CD14-positive monocyte (primary cell): ENCODE measurements at regions not wholly inside any gene's neighbourhood (a gene's known extent, or its start where the extent isn't known, plus 50 kb on each side); places are given as distances from the start of the nearest gene placed in this dataset.

Experiments
- DNase-seq, 3 donors: peaks; one replicate each; pipeline ENCODE4 v3.0.0-alpha.2; 2011 to 2022
- H2AFZ ChIP-seq: 2 replicates; pipeline ENCODE4 v1.6.0; 2012; ENCODE audit warnings: mild to moderate bottlenecking, low read depth, low read length, inconsistent platforms; ENCODE audit not compliant: insufficient read depth, poor library complexity, severe bottlenecking
- H3K27ac ChIP-seq, 2 donors: 1 replicate in 1 of 2; 2 replicates in 1 of 2; pipeline ENCODE4 v1.5.1; 2012 to 2013; ENCODE audit warnings: low read length in 2 of 2, control low read depth in 1 of 2, inconsistent platforms in 1 of 2, low read depth in 1 of 2, mild to moderate bottlenecking in 1 of 2
- H3K27me3 ChIP-seq, 2 donors: one replicate each; pipeline versions ENCODE4 v1.6.0 to v1.6.1; 2011 to 2013; ENCODE audit warnings: low read length in 2 of 2; ENCODE audit not compliant: control insufficient read depth in 2 of 2, insufficient read depth in 2 of 2
- H3K36me3 ChIP-seq, 2 donors: replicated peaks in 1 of 2; 1 replicate in 1 of 2; 2 replicates in 1 of 2; pipeline versions ENCODE4 v1.5.1 to v1.6.1; 2012 to 2013; ENCODE audit warnings: low read length in 2 of 2, control low read depth in 1 of 2, inconsistent platforms in 1 of 2, mild to moderate bottlenecking in 1 of 2; ENCODE audit not compliant: insufficient read depth in 2 of 2, control insufficient read depth in 1 of 2
- H3K4me1 ChIP-seq, 2 donors: 1 replicate in 1 of 2; 2 replicates in 1 of 2; pipeline versions ENCODE4 v1.5.1 to v1.6.1; 2012 to 2013; ENCODE audit warnings: low read length in 2 of 2, control low read depth in 1 of 2, inconsistent platforms in 1 of 2, mild to moderate bottlenecking in 1 of 2, moderate library complexity in 1 of 2; ENCODE audit not compliant: insufficient read depth in 2 of 2, control insufficient read depth in 1 of 2
- H3K4me2 ChIP-seq: replicated peaks from 2 replicates; pipeline ENCODE3; 2012; ENCODE audit warnings: low read length, moderate library complexity, mild to moderate bottlenecking; ENCODE audit not compliant: poor library complexity, severe bottlenecking; ENCODE audit errors: extremely low read depth
- H3K4me3 ChIP-seq, 3 experiments: fragments of 200-600 bp in 1 of 3; sonication (generic) in 1 of 3; replicated peaks in 1 of 3; 1 replicate in 2 of 3; 2 replicates in 1 of 3; pipeline ENCODE4 v1.5.1; 2011 to 2013; ENCODE audit warnings: low read length in 3 of 3, mild to moderate bottlenecking in 3 of 3, control low read depth in 2 of 3, low read depth in 2 of 3, inconsistent platforms in 1 of 3, moderate library complexity in 1 of 3
- H3K79me2 ChIP-seq: 2 replicates; pipeline ENCODE4 v1.6.0; 2012; ENCODE audit warnings: mild to moderate bottlenecking, control low read depth, inconsistent platforms, low read length, moderate library complexity; ENCODE audit not compliant: insufficient read depth
- H3K9ac ChIP-seq: 2 replicates; pipeline ENCODE4 v1.6.0; 2017; ENCODE audit warnings: low read length, mild to moderate bottlenecking; ENCODE audit not compliant: insufficient read depth, poor library complexity, severe bottlenecking
- H3K9me3 ChIP-seq, 2 donors: replicated peaks in 1 of 2; 1 replicate in 1 of 2; 2 replicates in 1 of 2; pipeline versions ENCODE4 v1.5.1 to v1.6.1; 2012 to 2013; ENCODE audit warnings: low read length in 2 of 2, control low read depth in 1 of 2; ENCODE audit not compliant: control insufficient read depth in 1 of 2, insufficient read depth in 1 of 2
- H4K20me1 ChIP-seq: 2 replicates; pipeline ENCODE4 v1.6.0; 2012; ENCODE audit warnings: mild to moderate bottlenecking, low read length, control low read depth, moderate library complexity; ENCODE audit not compliant: insufficient read depth
- H3K27ac Mint-ChIP-seq, 7 donors: one replicate each; pipeline ENCODE4 v1.8.0; 2020; ENCODE audit warnings: mild to moderate bottlenecking in 7 of 7, mixed read lengths in 7 of 7, moderate library complexity in 6 of 7, inconsistent platforms in 2 of 7
- H3K27me3 Mint-ChIP-seq, 3 donors: one replicate each; pipeline ENCODE4 v1.8.0; 2021 to 2022; ENCODE audit warnings: low read depth in 3 of 3, mild to moderate bottlenecking in 3 of 3, mixed read lengths in 3 of 3, moderate library complexity in 3 of 3, inconsistent platforms in 1 of 3
- H3K36me3 Mint-ChIP-seq, 2 donors: one replicate each; pipeline ENCODE4 v1.8.0; 2020; ENCODE audit warnings: mixed read lengths in 2 of 2, inconsistent platforms in 1 of 2, mild to moderate bottlenecking in 1 of 2
- H3K4me1 Mint-ChIP-seq: one replicate; pipeline ENCODE4 v1.8.0; 2020; ENCODE audit warnings: mild to moderate bottlenecking, mixed read lengths
- H3K4me3 Mint-ChIP-seq, 2 donors: one replicate each; pipeline ENCODE4 v1.8.0; 2020; ENCODE audit warnings: mild to moderate bottlenecking in 2 of 2, mixed read lengths in 2 of 2, moderate library complexity in 1 of 2
- H3K9me3 Mint-ChIP-seq, 7 donors: one replicate each; pipeline ENCODE4 v1.8.0; 2020 to 2022; ENCODE audit warnings: mixed read lengths in 7 of 7, mild to moderate bottlenecking in 6 of 7, moderate library complexity in 6 of 7, inconsistent platforms in 2 of 7
- WGBS: methylation state at CpG from one replicate; pipeline ENCODE4 v1.1.5; 2013; ENCODE audit warnings: missing lambda C conversion rate; ENCODE audit not compliant: insufficient coverage; 5-methylcytosine and 5-hydroxymethylcytosine counted together
- intact Hi-C, 2 donors: fragments of 100-400 bp; cut with micrococcal nuclease; formaldehyde crosslinking; loops; one replicate each; pipeline versions ENCODE4 v1.15.0 to v1.15.1; 2023
- TF ChIP-seq, protein P1 (sequence below): fragments of 200-600 bp; IDR thresholded peaks from one replicate; pipeline ENCODE4 v1.8.0; 2022; ENCODE audit warnings: antibody characterized with exemption, mild to moderate bottlenecking

DNA sequence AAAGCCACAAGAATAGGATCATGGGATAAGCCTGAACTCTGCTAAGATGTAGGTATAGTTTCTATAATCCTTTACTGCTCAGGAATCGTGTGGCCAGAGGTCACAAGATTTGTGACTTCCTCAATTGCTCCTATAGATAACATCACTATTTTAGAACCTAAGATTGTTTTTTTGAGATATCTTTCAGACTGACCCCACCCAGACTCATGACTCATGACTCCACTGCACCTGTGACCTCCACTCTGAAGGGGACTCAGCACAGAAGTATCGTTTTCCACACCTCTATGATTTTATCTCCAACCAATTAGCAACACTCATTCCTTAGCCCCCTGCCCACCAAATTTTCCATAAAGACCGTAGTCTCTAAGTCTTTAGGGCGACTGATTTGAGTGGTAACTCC lies 124.5 kb upstream of the KCNK1 start:
- Histone ChIP-seq H3K79me2 (no peaks in the 10 kb centered on the region), H4K20me1 (no peaks in the 10 kb centered on the region), H3K4me2 (no peak overlapping the region), H3K27ac (no peak overlapping the region), H3K4me1 (no peaks in the 10 kb centered on the region), H3K4me3 (no peak overlapping the region), H3K9ac (no peak overlapping the region), H3K36me3 (no peaks in the 10 kb centered on the region), H3K27me3 (no peaks in the 10 kb centered on the region), H2AFZ (no peak overlapping the region), H3K9me3 (peaks cover 0 to 2% of the 10 kb centered on the region in 2 donors)
- Mint-ChIP-seq H3K4me3 (no peak overlapping the region), H3K4me1 (no peaks in the 10 kb centered on the region), H3K36me3 (no peaks in the 10 kb centered on the region), H3K27me3 (peaks cover 0 to 8% (median 2%) of the 10 kb centered on the region in 3 donors), H3K9me3 (peaks cover 1 to 9% (median 3%) of the 10 kb centered on the region in 7 donors), H3K27ac (no peak overlapping the region)
- intact Hi-C loops, result no loop called here
- TF ChIP-seq, protein P1, sequence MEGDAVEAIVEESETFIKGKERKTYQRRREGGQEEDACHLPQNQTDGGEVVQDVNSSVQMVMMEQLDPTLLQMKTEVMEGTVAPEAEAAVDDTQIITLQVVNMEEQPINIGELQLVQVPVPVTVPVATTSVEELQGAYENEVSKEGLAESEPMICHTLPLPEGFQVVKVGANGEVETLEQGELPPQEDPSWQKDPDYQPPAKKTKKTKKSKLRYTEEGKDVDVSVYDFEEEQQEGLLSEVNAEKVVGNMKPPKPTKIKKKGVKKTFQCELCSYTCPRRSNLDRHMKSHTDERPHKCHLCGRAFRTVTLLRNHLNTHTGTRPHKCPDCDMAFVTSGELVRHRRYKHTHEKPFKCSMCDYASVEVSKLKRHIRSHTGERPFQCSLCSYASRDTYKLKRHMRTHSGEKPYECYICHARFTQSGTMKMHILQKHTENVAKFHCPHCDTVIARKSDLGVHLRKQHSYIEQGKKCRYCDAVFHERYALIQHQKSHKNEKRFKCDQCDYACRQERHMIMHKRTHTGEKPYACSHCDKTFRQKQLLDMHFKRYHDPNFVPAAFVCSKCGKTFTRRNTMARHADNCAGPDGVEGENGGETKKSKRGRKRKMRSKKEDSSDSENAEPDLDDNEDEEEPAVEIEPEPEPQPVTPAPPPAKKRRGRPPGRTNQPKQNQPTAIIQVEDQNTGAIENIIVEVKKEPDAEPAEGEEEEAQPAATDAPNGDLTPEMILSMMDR, result no peak
- DNase-seq, result no peak
- WGBS, result 100% methylated on average over 1 of the region's 4 CpGs

DNA sequence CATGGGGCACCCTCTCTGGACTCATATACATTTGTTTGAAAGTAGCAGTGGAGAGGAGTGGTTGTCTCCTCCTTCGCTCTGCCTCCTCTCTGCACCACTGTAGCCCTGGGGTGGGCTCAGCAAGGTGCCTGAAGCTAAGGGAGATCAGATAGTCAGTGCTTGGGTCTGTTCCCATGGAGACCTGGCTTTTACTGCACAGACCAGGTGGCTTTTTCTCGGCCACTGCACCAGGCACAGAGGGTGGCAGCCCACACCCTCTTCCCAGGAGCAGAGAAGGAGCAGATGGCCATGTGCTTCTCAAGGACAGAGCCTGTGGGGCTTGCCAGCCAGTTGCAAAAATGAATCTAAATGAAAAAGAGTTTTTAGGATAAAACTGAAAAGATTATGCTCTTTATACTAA lies 123.4 kb upstream of the KCNK1 start:
- no peak overlapping the region for H3K27ac Mint-ChIP-seq
- no peak overlapping the region for H3K27ac ChIP-seq
- no peaks in the 10 kb centered on the region for H3K4me1 Mint-ChIP-seq
- no peak for DNase-seq
- H3K27me3 ChIP-seq, result no peaks in the 10 kb centered on the region
- no peaks in the 10 kb centered on the region for H4K20me1 ChIP-seq
- peaks cover 1 to 7% (median 4%) of the 10 kb centered on the region in 7 donors for H3K9me3 Mint-ChIP-seq
- H3K4me3 ChIP-seq, result no peak overlapping the region
- TF ChIP-seq, protein P1, result no peak
- H2AFZ ChIP-seq, result no peak overlapping the region
- H3K4me3 Mint-ChIP-seq, result no peak overlapping the region
- H3K4me2 ChIP-seq, result no peak overlapping the region
- peaks cover 0 to 2% of the 10 kb centered on the region in 2 donors for H3K9me3 ChIP-seq
- peaks cover 0 to 6% (median 3%) of the 10 kb centered on the region in 3 donors for H3K27me3 Mint-ChIP-seq
- no peaks in the 10 kb centered on the region for H3K36me3 Mint-ChIP-seq
- intact Hi-C loops, result no loop called here
- no peaks in the 10 kb centered on the region for H3K79me2 ChIP-seq
- no CpG with 5 or more reads among the region's 2 CpGs for WGBS
- H3K36me3 ChIP-seq, result no peaks in the 10 kb centered on the region
- no peak overlapping the region for H3K9ac ChIP-seq
- no peaks in the 10 kb centered on the region for H3K4me1 ChIP-seq
